H9 (cell line): ENCODE measurements at regions not wholly inside any gene's neighbourhood (a gene's known extent, or its start where the extent isn't known, plus 50 kb on each side); places are given as distances from the start of the nearest gene placed in this dataset.

ENCODE experiments used
- DNase-seq: peaks from one replicate; pipeline ENCODE4 v3.0.0-alpha.2; 2017
- H2AFZ ChIP-seq: one replicate; pipeline ENCODE4 v1.6.1; 2013; ENCODE audit warnings: mild to moderate bottlenecking, low read length, control low read depth, moderate library complexity
- H2AK5ac ChIP-seq: 2 replicates; pipeline ENCODE4 v1.6.1; 2013; ENCODE audit warnings: low read length, control low read depth, mixed read lengths; ENCODE audit not compliant: insufficient read length
- H2BK120ac ChIP-seq: one replicate; pipeline ENCODE4 v1.6.1; 2013; ENCODE audit warnings: low read depth, mild to moderate bottlenecking, low read length, control low read depth, inconsistent platforms; ENCODE audit not compliant: poor library complexity, severe bottlenecking
- H2BK12ac ChIP-seq: 2 replicates; pipeline ENCODE4 v1.6.1; 2013; ENCODE audit warnings: low read length, control low read depth, mixed read lengths, low read depth; ENCODE audit not compliant: insufficient read length
- H2BK15ac ChIP-seq: 2 replicates; pipeline ENCODE4 v1.6.1; 2013; ENCODE audit warnings: low read depth, low read length, control low read depth
- H2BK20ac ChIP-seq: one replicate; pipeline ENCODE4 v1.6.1; 2013; ENCODE audit warnings: low read depth, mild to moderate bottlenecking, low read length, control low read depth, inconsistent platforms; ENCODE audit not compliant: poor library complexity, severe bottlenecking
- H2BK5ac ChIP-seq: 2 replicates; pipeline ENCODE4 v1.6.1; 2013; ENCODE audit warnings: low read length, control low read depth, mixed read lengths; ENCODE audit not compliant: insufficient read length
- H3K14ac ChIP-seq: 2 replicates; pipeline ENCODE4 v1.6.1; 2013; ENCODE audit warnings: low read length, control low read depth; ENCODE audit not compliant: insufficient read depth
- H3K18ac ChIP-seq: 2 replicates; pipeline ENCODE4 v1.6.1; 2013; ENCODE audit warnings: low read depth, mild to moderate bottlenecking, mixed read lengths, low read length, control low read depth; ENCODE audit not compliant: insufficient read length
- H3K23ac ChIP-seq: 2 replicates; pipeline ENCODE4 v1.6.1; 2013; ENCODE audit warnings: low read length, control low read depth, mixed read lengths, low read depth; ENCODE audit not compliant: insufficient read length
- H3K23me2 ChIP-seq: 2 replicates; pipeline ENCODE4 v1.6.1; 2013; ENCODE audit warnings: low read depth, mild to moderate bottlenecking, mixed read lengths, low read length, control low read depth; ENCODE audit not compliant: insufficient read length, poor library complexity, severe bottlenecking
- H3K27ac ChIP-seq: 2 replicates; pipeline ENCODE4 v1.5.1; 2013; ENCODE audit warnings: low read length, control low read depth, mixed read lengths, low read depth; ENCODE audit not compliant: insufficient read length
- H3K27me3 ChIP-seq: 2 replicates; pipeline ENCODE4 v1.6.1; 2013; ENCODE audit warnings: low read length, control low read depth, inconsistent platforms; ENCODE audit not compliant: insufficient read depth
- H3K4ac ChIP-seq: 2 replicates; pipeline ENCODE4 v1.6.1; 2013; ENCODE audit warnings: low read depth, mild to moderate bottlenecking, control low read depth, inconsistent platforms, low read length, moderate library complexity
- H3K4me1 ChIP-seq: 2 replicates; pipeline ENCODE4 v1.6.1; 2013; ENCODE audit warnings: low read length, control low read depth, inconsistent platforms; ENCODE audit not compliant: insufficient read depth
- H3K4me2 ChIP-seq: 2 replicates; pipeline ENCODE4 v1.6.1; 2013; ENCODE audit warnings: low read length, control low read depth, mixed read lengths; ENCODE audit not compliant: insufficient read length, insufficient read depth
- H3K56ac ChIP-seq: 2 replicates; pipeline ENCODE4 v1.6.1; 2013; ENCODE audit warnings: low read depth, mild to moderate bottlenecking, mixed read lengths, low read length, control low read depth; ENCODE audit not compliant: insufficient read length
- H3K79me1 ChIP-seq: 2 replicates; pipeline ENCODE4 v1.6.1; 2013; ENCODE audit warnings: low read depth, mild to moderate bottlenecking, moderate library complexity, low read length, control low read depth, inconsistent platforms; ENCODE audit not compliant: insufficient read depth, poor library complexity, severe bottlenecking
- H3K79me2 ChIP-seq: 2 replicates; pipeline ENCODE4 v1.6.1; 2013; ENCODE audit warnings: low read length, control low read depth, inconsistent platforms; ENCODE audit not compliant: insufficient read depth
- H3K9ac ChIP-seq: 2 replicates; pipeline ENCODE4 v1.6.1; 2013; ENCODE audit warnings: low read length, control low read depth, mixed read lengths; ENCODE audit not compliant: insufficient read length; ENCODE audit errors: extremely low read depth
- H3K9me3 ChIP-seq: one replicate; pipeline ENCODE4 v1.6.1; 2013; ENCODE audit warnings: low read depth, low read length, inconsistent platforms; ENCODE audit not compliant: control insufficient read depth
- H3T11ph ChIP-seq: one replicate; pipeline ENCODE4 v1.6.1; 2013; ENCODE audit warnings: mild to moderate bottlenecking, low read length, control low read depth, inconsistent platforms
- H4K20me1 ChIP-seq: one replicate; pipeline ENCODE4 v1.6.1; 2013; ENCODE audit not compliant: control insufficient read depth, insufficient read length, insufficient read depth
- H4K5ac ChIP-seq: 2 replicates; pipeline ENCODE4 v1.6.1; 2013; ENCODE audit warnings: low read depth, mild to moderate bottlenecking, mixed read lengths, low read length, control low read depth; ENCODE audit not compliant: insufficient read length
- H4K8ac ChIP-seq: replicated peaks from 2 replicates; pipeline ENCODE4 v1.6.1; 2013; ENCODE audit warnings: low read length, control low read depth, mixed read lengths, low read depth; ENCODE audit not compliant: insufficient read length
- H4K91ac ChIP-seq: 2 replicates; pipeline ENCODE4 v1.6.1; 2013; ENCODE audit warnings: low read depth, mild to moderate bottlenecking, moderate library complexity, mixed read lengths, low read length, control low read depth; ENCODE audit not compliant: insufficient read length
- H3K27ac Mint-ChIP-seq, 3 experiments: 2 replicates in 2 of 3; 3 replicates in 1 of 3; pipeline ENCODE4 v1.8.0; 2020 to 2021; ENCODE audit warnings: mixed read lengths in 3 of 3, mild to moderate bottlenecking in 1 of 3, moderate library complexity in 1 of 3
- H3K27me3 Mint-ChIP-seq: 2 replicates; pipeline ENCODE4 v1.8.0; 2021; ENCODE audit warnings: low read depth, mild to moderate bottlenecking, moderate library complexity, mixed read lengths
- H3K36me3 Mint-ChIP-seq, 3 experiments: 2 replicates in 2 of 3; 3 replicates in 1 of 3; pipeline ENCODE4 v1.8.0; 2020 to 2021; ENCODE audit warnings: low read depth in 3 of 3, mixed read lengths in 3 of 3; ENCODE audit not compliant: insufficient read depth in 1 of 3
- H3K4me1 Mint-ChIP-seq, 2 experiments: 2 replicates each; pipeline ENCODE4 v1.8.0; 2020; ENCODE audit warnings: mixed read lengths in 2 of 2
- H3K4me3 Mint-ChIP-seq, 2 experiments: 2 replicates in 1 of 2; 3 replicates in 1 of 2; pipeline ENCODE4 v1.8.0; 2020 to 2021; ENCODE audit warnings: mild to moderate bottlenecking in 2 of 2, mixed read lengths in 2 of 2, moderate library complexity in 1 of 2
- H3K9me3 Mint-ChIP-seq, 2 experiments: 2 replicates in 1 of 2; 3 replicates in 1 of 2; pipeline ENCODE4 v1.8.0; 2020; ENCODE audit warnings: mild to moderate bottlenecking in 2 of 2, mixed read lengths in 2 of 2, moderate library complexity in 1 of 2
- WGBS: extraction: QIAGEN DNeasy Blood & Tissue Kit; methylation state at CpG from one replicate; pipeline ENCODE4 v1.1.7; 2013; ENCODE audit warnings: missing lambda C conversion rate, low lambda C conversion rate, mixed read lengths; ENCODE audit not compliant: insufficient read length; ENCODE audit errors: extremely low coverage; 5-methylcytosine and 5-hydroxymethylcytosine counted together
- TF ChIP-seq, protein P1 (sequence below): fragments of 200-600 bp; sonication (generic); conservative IDR thresholded peaks from 3 replicates; pipeline ENCODE4 v1.8.0; 2021; ENCODE audit warnings: antibody characterized with exemption, mild to moderate bottlenecking

DNA sequence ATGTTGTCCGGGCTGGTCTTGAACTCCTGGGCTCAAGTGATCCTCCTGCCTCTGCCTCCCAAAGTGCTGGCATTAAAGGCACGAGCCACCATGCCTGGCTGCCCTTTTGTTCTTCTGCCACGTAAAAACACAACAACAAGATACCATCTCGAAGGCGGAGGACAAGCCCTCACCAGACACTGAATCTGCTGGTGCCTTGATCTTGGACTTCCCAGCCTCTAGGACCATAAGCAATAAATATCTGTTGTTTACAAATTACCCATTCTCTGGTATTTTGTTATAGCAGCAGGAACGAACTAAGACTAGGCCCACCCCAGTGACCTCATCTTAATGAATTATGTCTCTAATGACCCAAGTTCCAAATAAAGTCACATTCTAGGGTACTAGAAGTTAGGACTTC lies 128.4 kb upstream of the CACNA1A start:
- Histone ChIP-seq H3K27ac (no peak overlapping the region), H3K23me2 (no peaks in the 10 kb centered on the region), H3K9ac (no peak overlapping the region), H2BK5ac (no peak overlapping the region), H3K79me2 (no peaks in the 10 kb centered on the region), H3K4me1 (peaks cover 7% of the 10 kb centered on the region; the same call in 1 of the 2 replicates), H4K20me1 (no peaks in the 10 kb centered on the region), H4K5ac (no peak overlapping the region), H3K27me3 (no peaks in the 10 kb centered on the region), H3K4ac (no peak overlapping the region), H2BK120ac (no peak overlapping the region), H3T11ph (no peak overlapping the region), H2BK15ac (no peak overlapping the region), H3K4me2 (no peak overlapping the region), H3K23ac (no peak overlapping the region), H3K18ac (no peak overlapping the region), H2AFZ (no peak overlapping the region), H3K14ac (no peak overlapping the region), H3K56ac (no peak overlapping the region), H2AK5ac (no peak overlapping the region), H2BK12ac (no peak overlapping the region), H3K9me3 (no peaks in the 10 kb centered on the region), H2BK20ac (no peak overlapping the region), H4K91ac (no peak overlapping the region), H3K79me1 (no peaks in the 10 kb centered on the region), H4K8ac (no peak overlapping the region)
- H3K9me3 Mint-ChIP-seq = peaks cover 10 to 15% of the 10 kb centered on the region in 2 experiments; a peak in 4 of 5 replicates
- TF ChIP-seq, protein P1, sequence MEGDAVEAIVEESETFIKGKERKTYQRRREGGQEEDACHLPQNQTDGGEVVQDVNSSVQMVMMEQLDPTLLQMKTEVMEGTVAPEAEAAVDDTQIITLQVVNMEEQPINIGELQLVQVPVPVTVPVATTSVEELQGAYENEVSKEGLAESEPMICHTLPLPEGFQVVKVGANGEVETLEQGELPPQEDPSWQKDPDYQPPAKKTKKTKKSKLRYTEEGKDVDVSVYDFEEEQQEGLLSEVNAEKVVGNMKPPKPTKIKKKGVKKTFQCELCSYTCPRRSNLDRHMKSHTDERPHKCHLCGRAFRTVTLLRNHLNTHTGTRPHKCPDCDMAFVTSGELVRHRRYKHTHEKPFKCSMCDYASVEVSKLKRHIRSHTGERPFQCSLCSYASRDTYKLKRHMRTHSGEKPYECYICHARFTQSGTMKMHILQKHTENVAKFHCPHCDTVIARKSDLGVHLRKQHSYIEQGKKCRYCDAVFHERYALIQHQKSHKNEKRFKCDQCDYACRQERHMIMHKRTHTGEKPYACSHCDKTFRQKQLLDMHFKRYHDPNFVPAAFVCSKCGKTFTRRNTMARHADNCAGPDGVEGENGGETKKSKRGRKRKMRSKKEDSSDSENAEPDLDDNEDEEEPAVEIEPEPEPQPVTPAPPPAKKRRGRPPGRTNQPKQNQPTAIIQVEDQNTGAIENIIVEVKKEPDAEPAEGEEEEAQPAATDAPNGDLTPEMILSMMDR = no peak
- no peak overlapping the region for H3K27ac Mint-ChIP-seq
- H3K4me3 Mint-ChIP-seq = no peak overlapping the region
- H3K36me3 Mint-ChIP-seq = peaks cover 1 to 6% (median 6%) of the 10 kb centered on the region in 3 experiments; a peak in 3 of 7 replicates
- H3K27me3 Mint-ChIP-seq = peaks cover 4% of the 10 kb centered on the region
- DNase-seq = no peak
- peaks cover 11 to 15% of the 10 kb centered on the region in 2 experiments for H3K4me1 Mint-ChIP-seq
- WGBS = no CpG with 5 or more reads among the region's 6 CpGs
